ENCODE measurements at regions not wholly inside any gene's neighbourhood (a gene's known extent, or its start where the extent isn't known, plus 50 kb on each side); places are given as distances from the start of the nearest gene placed in this dataset.

DNA sequence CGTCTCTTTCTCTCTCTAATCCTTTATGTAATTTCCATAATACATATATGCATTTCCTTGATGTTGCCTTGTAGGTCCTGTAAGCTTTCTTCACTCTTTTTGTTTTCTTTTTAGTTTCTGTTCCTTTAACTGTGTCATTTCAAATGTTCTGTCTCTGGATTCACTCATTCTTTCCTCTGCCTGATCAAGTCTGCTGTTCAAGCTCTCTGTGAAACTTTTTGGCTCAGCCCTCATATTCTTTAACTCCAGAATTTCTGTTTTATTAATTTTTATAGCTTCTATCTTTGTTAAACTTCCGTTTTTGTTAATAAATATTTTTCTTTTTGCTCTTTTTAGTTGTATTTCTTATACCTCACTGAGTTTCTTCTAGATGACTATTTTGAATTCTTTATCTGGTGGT, 321.3 kb upstream of the LMO3 start:
- Histone ChIP-seq H3K4me3 (no peak overlapping the region), H3K4me1 (ENCODE audit: insufficient read depth) (no peaks in the 10 kb centered on the region), H3K27ac (no peak overlapping the region), H3K36me3 (no peaks in the 10 kb centered on the region), H3K27me3 (no peaks in the 10 kb centered on the region), H3K9me3 (no peaks in the 10 kb centered on the region)
- 60 to 73% (median 62%) methylated on average over 2 of the region's 2 CpGs for WGBS, 3 donors
- TF ChIP-seq POLR2A (IDR thresholded peaks at IDR 0.05): no peak
- TF ChIP-seq, protein P1, sequence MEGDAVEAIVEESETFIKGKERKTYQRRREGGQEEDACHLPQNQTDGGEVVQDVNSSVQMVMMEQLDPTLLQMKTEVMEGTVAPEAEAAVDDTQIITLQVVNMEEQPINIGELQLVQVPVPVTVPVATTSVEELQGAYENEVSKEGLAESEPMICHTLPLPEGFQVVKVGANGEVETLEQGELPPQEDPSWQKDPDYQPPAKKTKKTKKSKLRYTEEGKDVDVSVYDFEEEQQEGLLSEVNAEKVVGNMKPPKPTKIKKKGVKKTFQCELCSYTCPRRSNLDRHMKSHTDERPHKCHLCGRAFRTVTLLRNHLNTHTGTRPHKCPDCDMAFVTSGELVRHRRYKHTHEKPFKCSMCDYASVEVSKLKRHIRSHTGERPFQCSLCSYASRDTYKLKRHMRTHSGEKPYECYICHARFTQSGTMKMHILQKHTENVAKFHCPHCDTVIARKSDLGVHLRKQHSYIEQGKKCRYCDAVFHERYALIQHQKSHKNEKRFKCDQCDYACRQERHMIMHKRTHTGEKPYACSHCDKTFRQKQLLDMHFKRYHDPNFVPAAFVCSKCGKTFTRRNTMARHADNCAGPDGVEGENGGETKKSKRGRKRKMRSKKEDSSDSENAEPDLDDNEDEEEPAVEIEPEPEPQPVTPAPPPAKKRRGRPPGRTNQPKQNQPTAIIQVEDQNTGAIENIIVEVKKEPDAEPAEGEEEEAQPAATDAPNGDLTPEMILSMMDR (IDR thresholded peaks at IDR 0.05): no peak
- no peak for TF ChIP-seq EP300 (IDR thresholded peaks at IDR 0.05)
- intact Hi-C loops (cut with DNase I): no loop called here
- no peak for DNase-seq

DNA sequence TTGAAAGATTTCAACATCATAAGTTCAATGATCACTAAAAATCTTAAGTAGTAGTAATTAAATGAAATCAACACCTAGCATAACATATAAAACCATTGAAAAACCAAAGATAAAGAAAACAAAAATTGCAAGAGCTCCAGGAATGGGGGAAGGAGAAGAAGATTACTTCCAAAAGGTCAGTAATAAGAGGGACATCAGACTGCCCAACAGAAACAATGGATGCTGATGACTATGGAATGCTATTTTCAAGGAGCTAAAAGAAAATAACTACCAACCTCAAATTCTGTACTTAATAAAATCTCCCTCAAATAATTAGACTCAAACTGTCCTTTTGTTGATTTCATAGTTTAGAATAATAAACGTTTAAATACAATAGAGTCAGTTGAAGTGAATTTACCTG, 314.5 kb upstream of the LMO3 start:
- WGBS, 3 donors: 74 to 84% (median 81%) methylated on average over 1 of the region's 1 CpG
- Histone ChIP-seq H3K4me1 (ENCODE audit: insufficient read depth) (no peaks in the 10 kb centered on the region), H3K36me3 (no peaks in the 10 kb centered on the region), H3K4me3 (no peak overlapping the region), H3K27me3 (no peaks in the 10 kb centered on the region), H3K27ac (no peak overlapping the region), H3K9me3 (no peaks in the 10 kb centered on the region)
- DNase-seq: no peak
- intact Hi-C loops (cut with DNase I): no loop called here
- no peak for TF ChIP-seq POLR2A (IDR thresholded peaks at IDR 0.05)

DNA sequence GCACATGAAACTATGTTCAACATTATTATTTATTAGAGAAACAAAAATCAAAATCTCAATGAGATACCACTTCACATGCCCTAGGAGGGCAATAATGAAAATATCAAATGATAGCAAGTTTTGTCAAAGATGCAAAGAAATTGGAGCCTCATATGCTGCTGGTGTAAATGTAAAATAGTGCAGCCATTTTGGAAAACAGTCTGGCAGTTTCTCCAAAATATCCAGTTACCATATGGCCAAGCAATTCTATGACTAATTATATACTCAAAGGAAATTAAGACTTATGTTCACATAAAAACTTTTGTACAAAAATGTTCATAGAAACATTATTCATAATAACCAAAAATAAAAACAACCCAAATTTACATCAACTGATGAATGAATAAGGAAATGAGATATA, 313.6 kb upstream of the LMO3 start:
- Histone ChIP-seq H3K27ac (no peak overlapping the region), H3K27me3 (no peaks in the 10 kb centered on the region), H3K9me3 (no peaks in the 10 kb centered on the region), H3K4me1 (ENCODE audit: insufficient read depth) (no peaks in the 10 kb centered on the region), H3K4me3 (no peak overlapping the region), H3K36me3 (no peaks in the 10 kb centered on the region)
- DNase-seq: no peak
- TF ChIP-seq, protein P1 (IDR thresholded peaks at IDR 0.05): no peak
- no peak for TF ChIP-seq POLR2A (IDR thresholded peaks at IDR 0.05)
- no peak for TF ChIP-seq EP300 (IDR thresholded peaks at IDR 0.05)
- intact Hi-C loops (cut with DNase I): no loop called here

DNA sequence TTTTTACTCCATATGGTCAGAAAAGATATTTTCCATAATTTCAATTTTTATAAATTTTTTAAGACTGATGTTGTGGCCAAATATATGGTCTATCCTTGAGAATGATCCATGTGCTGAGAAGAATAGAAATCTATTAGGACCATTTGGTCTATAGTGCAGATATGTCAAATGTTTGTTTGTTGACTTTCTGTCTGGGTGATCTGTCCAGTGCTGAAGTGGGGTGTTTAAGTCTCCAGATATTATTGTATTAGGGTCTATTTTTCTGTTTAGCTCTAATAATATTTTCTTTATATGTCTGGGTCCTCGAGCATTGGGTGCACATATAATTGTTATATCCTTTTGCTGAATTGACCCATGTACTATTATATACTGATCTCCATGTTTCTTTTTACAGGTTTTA, 308.9 kb upstream of the LMO3 start:
- Histone ChIP-seq H3K36me3 (no peaks in the 10 kb centered on the region), H3K9me3 (no peaks in the 10 kb centered on the region), H3K27me3 (no peaks in the 10 kb centered on the region), H3K4me1 (ENCODE audit: insufficient read depth) (no peaks in the 10 kb centered on the region), H3K4me3 (no peak overlapping the region), H3K27ac (no peak overlapping the region)
- 59 to 76% (median 61%) methylated on average over 1 of the region's 1 CpG for WGBS, 3 donors
- DNase-seq: no peak
- intact Hi-C loops (cut with DNase I): no loop called here
- TF ChIP-seq, protein P1 (IDR thresholded peaks at IDR 0.05): no peak
- TF ChIP-seq EP300 (IDR thresholded peaks at IDR 0.05) (no peak), POLR2A (IDR thresholded peaks at IDR 0.05) (no peak)

DNA sequence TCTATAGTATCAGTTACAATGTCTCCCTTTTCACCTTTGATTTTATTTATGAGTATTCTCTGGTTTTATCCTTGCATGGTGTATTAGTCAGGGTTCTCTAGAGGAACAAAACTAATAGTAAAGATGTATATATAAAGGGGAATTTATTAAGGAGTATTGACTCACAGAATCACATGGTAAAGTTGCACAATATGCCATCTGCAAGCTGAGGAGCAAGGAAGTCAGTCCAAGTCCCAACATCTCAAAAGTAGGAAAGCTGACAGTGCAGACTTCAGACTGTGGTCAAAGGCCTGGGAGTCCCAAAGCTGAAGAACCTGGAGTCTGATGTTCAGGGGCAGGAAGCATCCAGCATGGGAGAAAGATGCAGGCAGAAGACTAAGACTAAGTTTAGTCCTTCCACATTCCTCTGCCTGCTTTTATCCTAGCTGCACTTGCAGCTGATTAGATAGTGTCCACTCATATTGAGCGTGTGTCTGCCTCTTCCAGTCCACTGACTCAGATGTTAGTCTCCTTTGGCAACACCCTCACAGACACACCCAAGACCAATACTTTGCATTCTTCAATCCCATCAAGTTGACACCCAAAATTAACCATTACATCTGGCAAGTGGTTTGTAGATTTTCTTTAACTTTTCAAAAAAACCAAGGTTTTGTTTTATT, 308.0 kb upstream of the LMO3 start:
- no peak for DNase-seq
- no peaks in the 10 kb centered on the region for H3K36me3 ChIP-seq
- H3K4me3 ChIP-seq: no peak overlapping the region
- intact Hi-C loops (cut with DNase I): no loop called here
- no peak overlapping the region for H3K27ac ChIP-seq
- H3K27me3 ChIP-seq: no peaks in the 10 kb centered on the region
- 57 to 77% (median 76%) methylated on average over 1 of the region's 1 CpG for WGBS, 3 donors
- H3K4me1 ChIP-seq (ENCODE audit: insufficient read depth): no peaks in the 10 kb centered on the region
- no peak for TF ChIP-seq EP300 (IDR thresholded peaks at IDR 0.05)
- TF ChIP-seq POLR2A (IDR thresholded peaks at IDR 0.05): no peak
- TF ChIP-seq, protein P1 (IDR thresholded peaks at IDR 0.05): no peak
- no peaks in the 10 kb centered on the region for H3K9me3 ChIP-seq
